K562 (cell line): ENCODE measurements at regions not wholly inside any gene's neighbourhood (a gene's known extent, or its start where the extent isn't known, plus 50 kb on each side); places are given as distances from the start of the nearest gene placed in this dataset.

Experiments used
- ATAC-seq: fragments of 200-7000 bp; cut with Tn5 transposase; 3 replicates; pipeline ENCODE4 v1.9.1; 2020; ENCODE audit warnings: moderate library complexity
- BruUV-seq: library from RNA; stranded (reverse); fragments of 400-500 nt; replicated peaks from 2 replicates; lab custom pipeline; 2021; lab: Mats Ljungman, UMichigan
- CTCF ChIA-PET: fragments of 300-600 bp; formaldehyde crosslinking; extraction: SDS; loops from one replicate; lab custom pipeline; 2021; ENCODE audit warnings: low intra/inter-chr PET ratio; lab: Yijun Ruan, JAX
- POLR2A ChIA-PET: fragments of 300-600, 350-650 bp; sonication (Branson Sonifier 250); formaldehyde crosslinking; extraction: SDS; loops from one replicate; lab custom pipeline; 2021; ENCODE audit warnings: antibody characterized with exemption, inconsistent platforms; lab: Yijun Ruan, JAX
- DNase-seq, 4 experiments: peaks; one replicate each; pipeline versions ENCODE4 v3.0.0 to v3.0.0-alpha.2; 2011 to 2018; ENCODE audit warnings: low spot score in 3 of 4, mixed read lengths in 3 of 4; ENCODE audit errors: extremely low read depth in 1 of 4
- FAIRE-seq: peaks from 2 replicates; lab custom pipeline; 2011; peaks lifted over from hg19 to GRCh38; lab: Jason Lieb, UNC
- H2AFZ ChIP-seq: 2 replicates; pipeline ENCODE4 v1.6.0; 2011; ENCODE audit warnings: low read depth, low read length, control low read depth, inconsistent platforms
- H3K27ac ChIP-seq: fragments of 200-600 bp; 3 replicates; pipeline ENCODE4 v1.8.0; 2011; ENCODE audit warnings: low read depth, mild to moderate bottlenecking, control low read depth, inconsistent platforms, low read length, moderate library complexity, mixed read lengths; ENCODE audit errors: extremely low read depth
- H3K27me3 ChIP-seq, 2 experiments: fragments of 300-600 bp in 1 of 2; 2 replicates in 1 of 2; 3 replicates in 1 of 2; pipeline versions ENCODE4 v1.6.0 to v1.8.0; 2011; ENCODE audit warnings: inconsistent platforms in 2 of 2, low read length in 2 of 2, mild to moderate bottlenecking in 1 of 2, mixed read lengths in 1 of 2, moderate library complexity in 1 of 2; ENCODE audit not compliant: control insufficient read depth in 2 of 2, insufficient read depth in 2 of 2
- H3K36me3 ChIP-seq: fragments of 300-600 bp; 3 replicates; pipeline ENCODE4 v1.8.0; 2011; ENCODE audit warnings: mild to moderate bottlenecking, low read length, inconsistent platforms; ENCODE audit not compliant: control insufficient read depth, insufficient read depth
- H3K4me1 ChIP-seq, 2 experiments: fragments of 200-600 bp in 1 of 2; replicated peaks in 1 of 2; 2 replicates in 1 of 2; 3 replicates in 1 of 2; pipeline versions ENCODE4 v1.5.1 to v1.8.0; 2011; ENCODE audit warnings: inconsistent platforms in 2 of 2, low read length in 2 of 2, mild to moderate bottlenecking in 1 of 2, mixed read lengths in 1 of 2, moderate library complexity in 1 of 2; ENCODE audit not compliant: control insufficient read depth in 2 of 2, insufficient read depth in 2 of 2
- H3K4me2 ChIP-seq: 2 replicates; pipeline ENCODE4 v1.6.1; 2011; ENCODE audit warnings: low read length, control low read depth, inconsistent platforms, mixed read lengths; ENCODE audit not compliant: insufficient read depth
- H3K4me3 ChIP-seq: fragments of 200-600 bp; sonication (generic), shearing (Covaris generic); 2 replicates; pipeline ENCODE4 v1.5.1; 2016; ENCODE audit warnings: control low read depth, inconsistent platforms
- H3K79me2 ChIP-seq: fragments of 200-600 bp; 3 replicates; pipeline ENCODE4 v1.8.0; 2011; ENCODE audit warnings: low read length, inconsistent platforms; ENCODE audit not compliant: control insufficient read depth, insufficient read depth
- H3K9ac ChIP-seq, 2 experiments: 2 replicates each; pipeline versions ENCODE4 v1.6.0 to v1.6.1; 2011; ENCODE audit warnings: low read depth in 2 of 2, low read length in 2 of 2, control low read depth in 1 of 2, inconsistent platforms in 1 of 2, mild to moderate bottlenecking in 1 of 2, mixed read lengths in 1 of 2; ENCODE audit not compliant: insufficient read depth in 1 of 2
- H3K9me1 ChIP-seq: one replicate; pipeline ENCODE4 v1.6.0; 2011; ENCODE audit warnings: inconsistent platforms, mild to moderate bottlenecking, low read length, moderate library complexity; ENCODE audit not compliant: control insufficient read depth, insufficient read depth
- H3K9me3 ChIP-seq: replicated peaks from 2 replicates; pipeline ENCODE4 v1.5.1; 2011; ENCODE audit warnings: low read depth, low read length, inconsistent platforms; ENCODE audit not compliant: control insufficient read depth, insufficient read depth
- H4K20me1 ChIP-seq: replicated peaks from 2 replicates; pipeline ENCODE4 v1.6.1; 2011; ENCODE audit warnings: low read length, inconsistent platforms, mixed read lengths; ENCODE audit not compliant: control insufficient read depth, insufficient read depth
- TCF7L2 ChIP-seq: fragments of 150-350 bp; IDR thresholded peaks from 2 replicates; pipeline ENCODE4 v1.6.1; 2016; ENCODE audit warnings: low read depth, mild to moderate bottlenecking, low read length, moderate library complexity
- WGBS: fragments of 100-300 bp; shearing (Covaris generic); methylation state at CpG from one replicate; pipeline ENCODE4 v1.1.6; 2016; ENCODE audit warnings: low coverage, mixed read lengths; ENCODE audit not compliant: insufficient coverage; ENCODE audit errors: missing lambda C conversion rate; 5-methylcytosine and 5-hydroxymethylcytosine counted together
- in situ Hi-C: fragments of 300-500 bp; cut with MboI; formaldehyde crosslinking; loops from 4 replicates; pipeline ENCODE4 v1.15.0; 2018; ENCODE audit warnings: inconsistent platforms, mixed read lengths
- intact Hi-C: fragments of 100-400 bp; cut with micrococcal nuclease; formaldehyde crosslinking; loops from 2 replicates; pipeline ENCODE4 v1.14.2; 2022
- TF ChIP-seq, protein P1 (sequence below): fragments of 250-450 bp; sonication (Bioruptor Pico); IDR thresholded peaks from 2 replicates; pipeline ENCODE4 v1.9.0; 2021; ENCODE audit warnings: mild to moderate bottlenecking, inconsistent platforms
- TF ChIP-seq, protein P2 (sequence below): IDR thresholded peaks from 2 replicates; pipeline ENCODE4 v1.6.1; 2016; ENCODE audit warnings: missing genetic modification characterization, missing compliant biosample characterization

DNA sequence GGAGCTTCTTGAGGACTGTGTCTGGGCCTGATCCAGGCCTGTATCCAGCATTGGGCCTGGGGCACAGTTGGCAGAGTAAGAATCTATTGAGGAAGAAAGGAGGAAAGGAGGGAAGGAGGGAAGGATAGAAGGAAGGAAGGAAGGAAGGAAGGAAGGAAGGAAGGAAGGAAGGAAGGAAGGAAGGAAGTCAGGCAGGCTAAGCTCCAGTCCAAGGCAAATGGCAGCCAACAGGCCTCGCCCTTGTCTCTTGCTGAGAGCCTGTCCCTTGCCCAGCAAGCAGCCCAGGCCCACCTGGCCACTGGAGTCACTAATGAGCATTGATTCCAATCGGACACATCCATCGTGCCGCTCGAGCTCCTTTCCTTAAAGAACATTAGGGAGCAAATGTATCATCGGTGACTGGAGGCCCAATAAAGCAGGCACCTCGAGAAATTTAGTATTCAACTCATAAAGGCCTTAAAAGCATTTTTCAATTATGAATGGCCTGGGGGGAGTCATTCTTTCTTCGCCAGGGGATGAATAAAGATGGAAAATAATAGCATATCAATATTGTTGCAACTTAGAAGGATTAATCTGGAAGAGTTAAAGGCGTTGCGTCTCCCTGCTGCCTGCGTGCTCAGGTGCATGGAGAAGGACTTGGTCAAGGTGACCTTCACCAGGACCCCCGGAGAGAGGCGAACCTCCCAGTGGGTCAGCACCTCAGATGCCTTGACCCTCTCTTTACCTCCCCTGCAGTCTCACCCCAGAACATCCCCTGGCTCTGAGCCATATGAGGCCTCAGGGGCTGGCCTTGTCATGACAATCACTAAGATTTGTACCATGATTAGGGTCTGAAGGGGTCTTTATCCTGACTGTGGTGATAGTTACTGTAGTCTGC is 144.5 kb upstream of the RUNX3 start:
- Histone ChIP-seq H3K27ac (no peak overlapping the region), H2AFZ (0 out of 2 replicates have a peak overlapping the region, but pooled peaks have one; percentile 15), H3K9me3 (no peaks in the 10 kb centered on the region), H4K20me1 (no peaks in the 10 kb centered on the region), H3K4me3 (no peak overlapping the region), H3K4me2 (no peak overlapping the region)
- in situ Hi-C loops: no loop called here
- no TSS peak for BruUV-seq
- DNase-seq: no peak
- TF ChIP-seq, protein P1, sequence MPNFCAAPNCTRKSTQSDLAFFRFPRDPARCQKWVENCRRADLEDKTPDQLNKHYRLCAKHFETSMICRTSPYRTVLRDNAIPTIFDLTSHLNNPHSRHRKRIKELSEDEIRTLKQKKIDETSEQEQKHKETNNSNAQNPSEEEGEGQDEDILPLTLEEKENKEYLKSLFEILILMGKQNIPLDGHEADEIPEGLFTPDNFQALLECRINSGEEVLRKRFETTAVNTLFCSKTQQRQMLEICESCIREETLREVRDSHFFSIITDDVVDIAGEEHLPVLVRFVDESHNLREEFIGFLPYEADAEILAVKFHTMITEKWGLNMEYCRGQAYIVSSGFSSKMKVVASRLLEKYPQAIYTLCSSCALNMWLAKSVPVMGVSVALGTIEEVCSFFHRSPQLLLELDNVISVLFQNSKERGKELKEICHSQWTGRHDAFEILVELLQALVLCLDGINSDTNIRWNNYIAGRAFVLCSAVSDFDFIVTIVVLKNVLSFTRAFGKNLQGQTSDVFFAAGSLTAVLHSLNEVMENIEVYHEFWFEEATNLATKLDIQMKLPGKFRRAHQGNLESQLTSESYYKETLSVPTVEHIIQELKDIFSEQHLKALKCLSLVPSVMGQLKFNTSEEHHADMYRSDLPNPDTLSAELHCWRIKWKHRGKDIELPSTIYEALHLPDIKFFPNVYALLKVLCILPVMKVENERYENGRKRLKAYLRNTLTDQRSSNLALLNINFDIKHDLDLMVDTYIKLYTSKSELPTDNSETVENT: 0 out of 2 replicates have a peak, but pooled peaks have one; percentile 32
- no peak for TF ChIP-seq TCF7L2
- TF ChIP-seq, protein P2, sequence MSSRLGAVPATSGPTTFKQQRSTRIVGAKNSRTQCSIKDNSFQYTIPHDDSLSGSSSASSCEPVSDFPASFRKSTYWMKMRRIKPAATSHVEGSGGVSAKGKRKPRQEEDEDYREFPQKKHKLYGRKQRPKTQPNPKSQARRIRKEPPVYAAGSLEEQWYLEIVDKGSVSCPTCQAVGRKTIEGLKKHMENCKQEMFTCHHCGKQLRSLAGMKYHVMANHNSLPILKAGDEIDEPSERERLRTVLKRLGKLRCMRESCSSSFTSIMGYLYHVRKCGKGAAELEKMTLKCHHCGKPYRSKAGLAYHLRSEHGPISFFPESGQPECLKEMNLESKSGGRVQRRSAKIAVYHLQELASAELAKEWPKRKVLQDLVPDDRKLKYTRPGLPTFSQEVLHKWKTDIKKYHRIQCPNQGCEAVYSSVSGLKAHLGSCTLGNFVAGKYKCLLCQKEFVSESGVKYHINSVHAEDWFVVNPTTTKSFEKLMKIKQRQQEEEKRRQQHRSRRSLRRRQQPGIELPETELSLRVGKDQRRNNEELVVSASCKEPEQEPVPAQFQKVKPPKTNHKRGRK (tag): peak; percentile 58
- TF ChIP-seq, all 486 proteins: peak for 2
- Histone ChIP-seq H3K79me2 (no peaks in the 10 kb centered on the region), H3K36me3 (no peaks in the 10 kb centered on the region), H3K9ac (no peak overlapping the region; a peak in 1 of 4 replicates), H3K27me3 (peaks cover 0 to 23% of the 10 kb centered on the region in 2 experiments; a peak in 3 of 5 replicates), H3K4me1 (peaks cover 0 to 4% of the 10 kb centered on the region in 2 experiments; a peak in 3 of 5 replicates), H3K9me1 (no peaks in the 10 kb centered on the region)
- no peak for FAIRE-seq
- WGBS: 34% methylated on average over 13 of the region's 13 CpGs
- no peak for ATAC-seq
- intact Hi-C loops: no loop called here
- ChIA-PET CTCF (no interaction called here), POLR2A (interaction anchor here (0.7 to 1.8 kb wide), 2 partner anchors 11 to 709 kb away, joined by 3 to 8 read pairs; no protein-coding TSS in a partner anchor)
